Endothelial cell of umbilical vein (primary cell): ENCODE measurements at regions not wholly inside any gene's neighbourhood (a gene's known extent, or its start where the extent isn't known, plus 50 kb on each side); places are given as distances from the start of the nearest gene placed in this dataset.

Experiments used
- BruUV-seq: library from RNA; stranded (reverse); fragments of 400-500 nt; replicated peaks from 2 replicates; lab custom pipeline; 2021; lab: Mats Ljungman, UMichigan
- CTCF ChIA-PET: fragments of 300-600, 350-600 bp; sonication (Branson Sonifier 250); formaldehyde crosslinking; loops from one replicate; lab custom pipeline; 2021; ENCODE audit warnings: antibody characterized with exemption, inconsistent platforms; lab: Charles Lee
- POLR2A ChIA-PET: fragments of 300-600, 350-600 bp; sonication (Branson Sonifier 250); formaldehyde crosslinking; loops from one replicate; lab custom pipeline; 2021; ENCODE audit warnings: antibody characterized with exemption, inconsistent platforms; lab: Charles Lee
- DNase-seq: peaks from one replicate; pipeline ENCODE4 v3.0.0-alpha.2; 2011; ENCODE audit warnings: low read depth, low spot score
- FAIRE-seq: peaks from 2 replicates; lab custom pipeline; 2011; peaks lifted over from hg19 to GRCh38; lab: Jason Lieb, UNC
- H2AFZ ChIP-seq: 2 replicates; pipeline ENCODE4 v1.6.0; 2012; ENCODE audit warnings: low read depth, low read length, control low read depth, inconsistent platforms
- H3K27ac ChIP-seq: 2 replicates; pipeline ENCODE4 v1.5.1; 2011; ENCODE audit warnings: low read depth, mild to moderate bottlenecking, control low read depth, low read length, moderate library complexity; ENCODE audit not compliant: insufficient read depth
- H3K27me3 ChIP-seq, 2 experiments: 2 replicates each; pipeline versions ENCODE4 v1.6.0 to v1.6.1; 2011; ENCODE audit warnings: low read length in 2 of 2, mixed read lengths in 1 of 2; ENCODE audit not compliant: control insufficient read depth in 2 of 2, insufficient read depth in 2 of 2
- H3K36me3 ChIP-seq, 2 experiments: 2 replicates in 1 of 2; 3 replicates in 1 of 2; pipeline ENCODE4 v1.5.1; 2011; ENCODE audit warnings: low read length in 2 of 2, mild to moderate bottlenecking in 1 of 2, moderate library complexity in 1 of 2; ENCODE audit not compliant: control insufficient read depth in 2 of 2, insufficient read depth in 2 of 2; ENCODE audit errors: extremely low read depth in 1 of 2
- H3K4me1 ChIP-seq: 3 replicates; pipeline ENCODE4 v1.5.1; 2011; ENCODE audit warnings: mild to moderate bottlenecking, low read length; ENCODE audit not compliant: control insufficient read depth, insufficient read depth; ENCODE audit errors: extremely low read depth
- H3K4me2 ChIP-seq: 2 replicates; pipeline ENCODE4 v1.6.1; 2011; ENCODE audit warnings: low read length, control low read depth, mixed read lengths; ENCODE audit not compliant: insufficient read depth
- H3K4me3 ChIP-seq, 3 experiments: fragments of 200-600 bp in 1 of 3; sonication (generic), shearing (Covaris generic) in 1 of 3; replicated peaks in 1 of 3; 2 replicates each; pipeline ENCODE4 v1.5.1; 2011 to 2016; ENCODE audit warnings: control low read depth in 3 of 3, low read length in 3 of 3, mild to moderate bottlenecking in 2 of 3, inconsistent platforms in 1 of 3, low read depth in 1 of 3, moderate library complexity in 1 of 3; ENCODE audit not compliant: insufficient read depth in 1 of 3
- H3K79me2 ChIP-seq: 2 replicates; pipeline ENCODE4 v1.6.0; 2012; ENCODE audit warnings: low read length, inconsistent platforms; ENCODE audit not compliant: control insufficient read depth, insufficient read depth
- H3K9ac ChIP-seq: replicated peaks from 2 replicates; pipeline ENCODE3; 2011; ENCODE audit warnings: low read length, control low read depth; ENCODE audit not compliant: insufficient read depth; ENCODE audit errors: extremely low read depth
- H3K9me1 ChIP-seq: replicated peaks from 3 replicates; pipeline ENCODE4 v1.6.0; 2011; ENCODE audit warnings: mild to moderate bottlenecking, low read length; ENCODE audit not compliant: control insufficient read depth, insufficient read depth; ENCODE audit errors: extremely low read depth
- H3K9me3 ChIP-seq: replicated peaks from 2 replicates; pipeline ENCODE4 v1.5.1; 2012; ENCODE audit warnings: low read length, inconsistent platforms; ENCODE audit not compliant: control insufficient read depth, insufficient read depth
- H4K20me1 ChIP-seq: replicated peaks from 2 replicates; pipeline ENCODE3; 2011; ENCODE audit warnings: mild to moderate bottlenecking, low read length; ENCODE audit not compliant: control insufficient read depth, insufficient read depth; ENCODE audit errors: extremely low read depth
- CTCF ChIP-seq, 2 donors: IDR thresholded peaks; 1 replicate in 1 of 2; 2 replicates in 1 of 2; pipeline ENCODE4 v1.5.1; 2011; ENCODE audit warnings: low read length in 2 of 2, mild to moderate bottlenecking in 2 of 2, moderate library complexity in 2 of 2, control low read depth in 1 of 2, inconsistent platforms in 1 of 2, low read depth in 1 of 2; ENCODE audit not compliant: insufficient read depth in 1 of 2; ENCODE audit errors: extremely low read depth in 1 of 2
- FOS ChIP-seq: IDR thresholded peaks from 2 replicates; pipeline ENCODE4 v1.6.1; 2011; ENCODE audit warnings: mild to moderate bottlenecking, low read length, moderate library complexity, borderline replicate concordance; ENCODE audit not compliant: insufficient read depth
- GATA2 ChIP-seq: IDR thresholded peaks from 2 replicates; pipeline ENCODE4 v1.7.0; 2011; ENCODE audit warnings: low read depth, mild to moderate bottlenecking, moderate library complexity, mixed read lengths, low read length; ENCODE audit not compliant: insufficient read length, insufficient read depth
- JUN ChIP-seq: IDR thresholded peaks from 2 replicates; pipeline ENCODE4 v1.6.1; 2011; ENCODE audit warnings: borderline replicate concordance, low read depth; ENCODE audit not compliant: insufficient read length, insufficient read depth
- MAX ChIP-seq: IDR thresholded peaks from 2 replicates; pipeline ENCODE4 v1.6.1; 2011; ENCODE audit not compliant: insufficient read depth, insufficient read length
- MYC ChIP-seq: IDR thresholded peaks from one replicate; pipeline ENCODE4 v1.6.1; 2011; ENCODE audit warnings: mild to moderate bottlenecking, low read depth, low read length
- POLR2A ChIP-seq: IDR thresholded peaks from 2 replicates; pipeline ENCODE4 v1.6.1; 2012; ENCODE audit warnings: low read depth, mild to moderate bottlenecking, control low read depth, low read length
- POLR2AphosphoS5 ChIP-seq: IDR thresholded peaks from 2 replicates; pipeline ENCODE4 v1.6.1; 2012; ENCODE audit warnings: low read depth, mild to moderate bottlenecking, control low read depth, low read length, moderate library complexity; ENCODE audit not compliant: insufficient read depth
- dilution Hi-C: fragments of 300-500 bp; cut with MboI; formaldehyde crosslinking; loops from one replicate; pipeline ENCODE4 v1.15.0; 2019; ENCODE audit warnings: low sequenced_read_pairs; ENCODE audit not compliant: extremely low pct_ligation_motif_present
- intact Hi-C: fragments of 100-400 bp; cut with micrococcal nuclease; formaldehyde crosslinking; loops from one replicate; pipeline ENCODE4 v1.10.0; 2022

GRCh38 chr10:78849115-78849514 lies 219.7 kb upstream of the ZMIZ1 start:
- no peaks in the 10 kb centered on the region for H3K4me1 ChIP-seq
- H3K27me3 ChIP-seq = peaks cover 0 to 11% of the 10 kb centered on the region in 2 experiments
- H3K27ac ChIP-seq = no peak overlapping the region
- no peak overlapping the region for H3K4me2 ChIP-seq
- H3K9me1 ChIP-seq = no peaks in the 10 kb centered on the region
- BruUV-seq = no TSS peak
- FAIRE-seq (no peak), DNase-seq (peak; percentile 6)
- POLR2A ChIA-PET = no interaction called here
- no peaks in the 10 kb centered on the region for H4K20me1 ChIP-seq
- H3K9me3 ChIP-seq = no peaks in the 10 kb centered on the region
- intact Hi-C loops = no loop called here
- H3K4me3 ChIP-seq = no peak overlapping the region
- no peak for TF ChIP-seq CTCF (IDR thresholded peaks at IDR 0.05; ENCODE audit: extremely low read depth in 1 of 2, insufficient read depth in 1 of 2, low read depth in 1 of 2, low read length in 2 of 2)
- TF ChIP-seq POLR2A = no peak
- no peak for TF ChIP-seq JUN
- TF ChIP-seq GATA2 = no peak
- TF ChIP-seq MAX = no peak
- dilution Hi-C loops = no loop called here
- no peaks in the 10 kb centered on the region for H3K36me3 ChIP-seq
- CTCF ChIA-PET = no interaction called here
- no peak overlapping the region for H3K9ac ChIP-seq
- H3K79me2 ChIP-seq = no peaks in the 10 kb centered on the region
- H2AFZ ChIP-seq = no peak overlapping the region

GRCh38 chr10:78849731-78850130 lies 219.0 kb upstream of the ZMIZ1 start:
- Histone ChIP-seq H3K27ac (no peak overlapping the region), H3K4me2 (no peak overlapping the region), H3K79me2 (no peaks in the 10 kb centered on the region), H3K36me3 (no peaks in the 10 kb centered on the region), H4K20me1 (no peaks in the 10 kb centered on the region), H3K9ac (no peak overlapping the region), H3K4me3 (no peak overlapping the region), H3K9me3 (no peaks in the 10 kb centered on the region), H2AFZ (no peak overlapping the region), H3K4me1 (no peaks in the 10 kb centered on the region), H3K27me3 (peaks cover 0 to 9% of the 10 kb centered on the region in 2 experiments), H3K9me1 (no peaks in the 10 kb centered on the region)
- intact Hi-C loops = no loop called here
- TF ChIP-seq POLR2AphosphoS5 (no peak), POLR2A (no peak), JUN (no peak), MYC (no peak), FOS (no peak), MAX (no peak), GATA2 (no peak), CTCF (IDR thresholded peaks at IDR 0.05; ENCODE audit: extremely low read depth in 1 of 2, insufficient read depth in 1 of 2, low read depth in 1 of 2, low read length in 2 of 2) (no peak)
- POLR2A ChIA-PET = no interaction called here
- FAIRE-seq (no peak), DNase-seq (no peak)
- CTCF ChIA-PET = interaction anchor here (0.8 kb wide), 1 partner anchor 347 kb away, joined by 3 read pairs; no protein-coding TSS in a partner anchor
- dilution Hi-C loops = no loop called here
- BruUV-seq = no TSS peak
